IPS-18a (cell line): ENCODE measurements at regions not wholly inside any gene's neighbourhood (a gene's known extent, or its start where the extent isn't known, plus 50 kb on each side); places are given as distances from the start of the nearest gene placed in this dataset.

Experiments
- H3K27ac ChIP-seq: one replicate; pipeline ENCODE4 v1.5.1; 2013; ENCODE audit warnings: low read length
- H3K27me3 ChIP-seq: one replicate; pipeline ENCODE4 v1.6.1; 2013; ENCODE audit warnings: mild to moderate bottlenecking, low read length; ENCODE audit not compliant: control insufficient read depth, insufficient read depth
- H3K36me3 ChIP-seq: one replicate; pipeline ENCODE4 v1.6.1; 2013; ENCODE audit warnings: low read depth, low read length; ENCODE audit not compliant: control insufficient read depth
- H3K4me1 ChIP-seq: one replicate; pipeline ENCODE4 v1.6.1; 2013; ENCODE audit warnings: low read depth, low read length; ENCODE audit not compliant: control insufficient read depth
- H3K4me3 ChIP-seq: one replicate; pipeline ENCODE4 v1.5.1; 2013; ENCODE audit warnings: low read length
- H3K9ac ChIP-seq: one replicate; pipeline ENCODE4 v1.6.1; 2013; ENCODE audit warnings: mild to moderate bottlenecking, low read length, moderate library complexity
- H3K9me3 ChIP-seq: one replicate; pipeline ENCODE4 v1.6.1; 2013; ENCODE audit warnings: low read depth, low read length; ENCODE audit not compliant: control insufficient read depth

DNA sequence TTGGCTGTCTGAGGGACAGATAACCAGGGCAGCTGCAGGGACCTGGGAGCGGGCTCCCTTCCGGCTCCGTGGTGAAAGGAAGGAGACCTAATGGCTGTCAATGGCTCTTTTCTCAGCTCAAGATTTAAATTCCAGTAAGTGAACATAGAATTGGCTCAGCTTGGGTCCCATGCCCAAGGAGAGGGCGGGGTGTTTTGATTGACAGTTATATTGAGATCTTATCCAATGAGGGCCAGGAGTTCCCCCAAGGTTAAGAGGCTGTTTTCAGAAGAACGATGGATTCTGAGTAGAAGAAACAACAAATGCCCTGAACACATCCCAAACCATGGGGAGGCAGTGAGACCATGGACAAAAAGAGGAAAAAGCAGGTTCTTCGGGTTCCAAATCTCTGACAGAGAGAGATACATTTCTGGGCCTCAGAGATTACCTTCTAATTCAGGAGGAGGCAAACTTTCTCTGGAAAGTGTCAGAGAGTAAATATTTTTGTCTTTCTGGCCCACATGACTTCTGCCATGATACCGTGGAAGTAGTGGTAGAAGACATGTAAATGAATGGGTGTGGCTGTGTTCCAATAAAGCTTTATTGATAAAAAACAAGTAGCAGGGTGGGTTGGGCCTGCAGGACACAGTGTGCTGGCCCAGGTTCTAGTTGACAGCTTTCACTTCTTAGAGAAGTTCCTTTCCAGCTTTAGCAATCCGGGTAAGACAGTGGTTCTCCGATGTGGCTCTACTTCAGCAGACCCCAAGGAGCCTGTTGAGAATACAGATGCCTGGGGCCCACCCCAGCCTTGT is 219.6 kb downstream of the RPS24 start:
- Histone ChIP-seq H3K9ac (no peak overlapping the region), H3K4me1 (no peaks in the 10 kb centered on the region), H3K9me3 (no peaks in the 10 kb centered on the region), H3K4me3 (no peak overlapping the region), H3K36me3 (no peaks in the 10 kb centered on the region), H3K27ac (no peak overlapping the region), H3K27me3 (no peaks in the 10 kb centered on the region)

DNA sequence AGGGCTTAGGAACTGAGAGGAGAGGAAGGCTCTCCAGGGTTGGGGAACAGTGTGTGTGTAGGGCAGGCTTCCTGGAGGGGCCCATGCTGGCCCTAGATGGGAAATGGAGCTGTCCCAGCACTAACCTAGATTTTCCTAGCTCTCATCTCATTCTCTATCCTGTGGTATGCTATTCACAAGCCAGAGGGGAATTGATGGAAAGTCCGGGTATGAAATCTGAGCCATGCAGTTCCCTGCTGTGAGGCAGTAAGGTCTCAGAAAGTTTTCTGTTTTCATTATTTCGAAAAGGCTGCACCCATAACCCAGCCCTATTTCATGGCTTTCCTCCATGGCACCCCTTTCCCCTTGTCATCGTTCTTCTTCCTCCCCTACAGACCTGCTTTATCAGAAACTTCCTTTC is 220.3 kb downstream of the RPS24 start:
- Histone ChIP-seq H3K27me3 (no peaks in the 10 kb centered on the region), H3K4me1 (no peaks in the 10 kb centered on the region), H3K9ac (no peak overlapping the region), H3K9me3 (no peaks in the 10 kb centered on the region), H3K27ac (no peak overlapping the region), H3K4me3 (no peak overlapping the region), H3K36me3 (no peaks in the 10 kb centered on the region)

DNA sequence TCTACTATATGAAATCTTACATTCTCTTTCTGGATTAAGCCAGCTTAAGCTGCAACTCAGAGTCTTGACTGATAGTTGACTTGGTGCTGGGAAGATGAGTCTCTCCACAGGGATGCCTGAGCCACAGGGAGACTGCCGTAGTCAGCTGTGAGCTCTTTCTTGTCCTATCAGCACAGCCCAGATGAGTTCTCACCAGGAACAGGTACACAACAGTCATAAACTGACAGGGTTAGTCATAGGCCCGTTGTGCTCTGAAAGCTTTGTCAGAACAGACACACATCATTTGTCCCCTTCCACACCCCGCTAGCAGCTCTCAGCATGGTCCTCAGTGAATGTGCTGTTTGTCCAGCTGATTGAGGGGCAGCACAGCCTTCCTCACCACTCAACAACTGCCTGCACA is 221.6 kb downstream of the RPS24 start:
- Histone ChIP-seq H3K36me3 (no peaks in the 10 kb centered on the region), H3K9me3 (no peaks in the 10 kb centered on the region), H3K27me3 (no peaks in the 10 kb centered on the region), H3K9ac (no peak overlapping the region), H3K4me1 (no peaks in the 10 kb centered on the region), H3K27ac (no peak overlapping the region), H3K4me3 (no peak overlapping the region)

DNA sequence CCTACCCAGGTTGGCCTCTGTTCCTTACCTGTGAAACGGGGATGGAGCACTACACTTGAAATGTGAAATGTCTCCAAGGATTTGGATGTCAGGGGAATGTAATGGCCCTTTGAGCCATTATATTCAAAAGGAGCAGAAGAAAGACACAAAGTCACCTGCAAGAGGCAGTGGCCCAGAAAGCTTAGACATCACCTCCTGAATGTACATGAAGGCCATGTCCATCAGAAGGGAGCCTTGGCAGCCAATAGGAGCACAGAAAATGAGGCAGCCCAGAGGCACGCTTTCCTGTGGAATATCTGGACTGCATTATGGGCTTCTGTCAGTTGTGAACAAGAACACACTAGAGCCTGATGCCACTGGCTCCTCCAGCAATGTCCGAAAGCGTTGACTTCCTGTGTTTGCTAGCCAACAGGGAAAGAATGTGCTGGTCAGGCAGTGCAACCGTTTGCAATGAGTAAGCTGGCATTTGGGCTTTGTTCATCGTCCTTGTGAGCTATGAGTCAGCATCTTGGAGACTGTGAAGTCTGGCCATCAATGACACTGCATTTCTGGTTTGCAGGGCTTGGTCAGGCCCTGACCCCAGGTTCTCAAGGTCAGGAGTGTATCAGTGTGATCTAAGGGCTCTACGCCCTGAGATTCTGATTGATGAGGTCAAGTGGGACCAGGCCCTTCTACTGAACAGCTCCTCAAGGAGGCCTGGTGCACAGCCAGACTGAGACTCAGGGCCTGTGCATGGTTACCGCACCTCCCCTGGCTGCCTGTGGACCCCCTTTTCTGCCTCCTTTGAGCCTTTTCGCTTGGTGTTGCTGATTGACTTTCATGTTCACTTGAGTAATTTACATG is 222.4 kb downstream of the RPS24 start:
- no peak overlapping the region for H3K9ac ChIP-seq
- H3K27ac ChIP-seq = no peak overlapping the region
- H3K27me3 ChIP-seq = no peaks in the 10 kb centered on the region
- H3K4me3 ChIP-seq = no peak overlapping the region
- no peaks in the 10 kb centered on the region for H3K36me3 ChIP-seq
- no peaks in the 10 kb centered on the region for H3K9me3 ChIP-seq
- no peaks in the 10 kb centered on the region for H3K4me1 ChIP-seq

DNA sequence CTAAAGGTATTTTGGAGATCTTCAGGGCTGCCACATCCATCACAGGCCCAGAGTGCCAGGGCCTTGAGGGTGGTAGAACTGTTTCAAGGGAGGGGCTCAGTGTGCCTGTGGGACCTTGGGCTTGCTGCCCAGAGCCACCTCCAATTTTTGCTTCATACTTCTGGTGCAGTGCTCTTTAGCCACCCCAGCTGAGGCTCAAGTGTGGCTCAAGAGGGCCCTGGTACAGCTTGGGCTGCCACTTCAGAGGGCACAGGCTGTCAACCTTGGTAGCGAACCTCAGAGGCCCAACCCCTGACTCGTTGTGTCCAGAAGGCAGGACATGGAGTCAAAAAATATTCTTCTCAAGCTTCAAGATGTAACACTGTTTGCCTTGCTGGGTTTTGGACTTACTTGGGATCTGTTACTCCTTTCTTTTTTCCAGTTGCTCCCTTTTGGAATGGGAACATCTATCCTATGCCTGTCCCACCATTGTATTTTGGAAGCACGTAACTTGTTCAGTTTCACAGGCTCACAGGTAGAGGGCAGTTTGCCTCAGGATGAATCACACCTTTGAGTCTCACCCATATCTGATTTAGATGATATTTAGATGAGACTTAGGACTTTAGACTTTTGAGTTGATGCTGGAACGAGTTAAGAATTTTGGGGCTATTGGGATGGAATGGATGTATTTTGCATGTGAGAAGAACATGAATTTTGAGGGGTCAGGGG is 224.8 kb downstream of the RPS24 start:
- Histone ChIP-seq H3K9ac (no peak overlapping the region), H3K4me3 (no peak overlapping the region), H3K36me3 (no peaks in the 10 kb centered on the region), H3K27ac (no peak overlapping the region), H3K4me1 (no peaks in the 10 kb centered on the region), H3K9me3 (no peaks in the 10 kb centered on the region), H3K27me3 (no peaks in the 10 kb centered on the region)

DNA sequence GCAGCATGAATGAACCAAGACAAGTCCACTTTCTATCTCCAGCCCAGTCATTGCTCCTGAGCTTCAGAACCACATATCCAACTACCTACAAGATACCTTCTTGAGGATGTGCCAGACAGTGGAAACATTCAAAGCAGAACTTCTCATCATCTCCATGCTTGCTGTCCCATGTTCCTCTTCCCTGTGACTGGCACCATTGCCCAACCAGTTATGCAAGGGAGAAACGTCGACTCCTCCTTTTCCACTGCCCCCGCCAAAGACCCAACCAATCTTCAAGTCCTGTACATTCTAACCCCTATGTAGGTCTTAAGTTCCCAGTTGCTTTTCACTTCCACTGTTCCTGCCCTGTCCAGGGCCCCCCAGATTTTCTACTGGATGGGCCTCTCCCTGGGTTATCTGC is 225.7 kb downstream of the RPS24 start:
- Histone ChIP-seq H3K4me3 (no peak overlapping the region), H3K27me3 (no peaks in the 10 kb centered on the region), H3K9ac (no peak overlapping the region), H3K4me1 (no peaks in the 10 kb centered on the region), H3K27ac (no peak overlapping the region), H3K36me3 (no peaks in the 10 kb centered on the region), H3K9me3 (no peaks in the 10 kb centered on the region)

DNA sequence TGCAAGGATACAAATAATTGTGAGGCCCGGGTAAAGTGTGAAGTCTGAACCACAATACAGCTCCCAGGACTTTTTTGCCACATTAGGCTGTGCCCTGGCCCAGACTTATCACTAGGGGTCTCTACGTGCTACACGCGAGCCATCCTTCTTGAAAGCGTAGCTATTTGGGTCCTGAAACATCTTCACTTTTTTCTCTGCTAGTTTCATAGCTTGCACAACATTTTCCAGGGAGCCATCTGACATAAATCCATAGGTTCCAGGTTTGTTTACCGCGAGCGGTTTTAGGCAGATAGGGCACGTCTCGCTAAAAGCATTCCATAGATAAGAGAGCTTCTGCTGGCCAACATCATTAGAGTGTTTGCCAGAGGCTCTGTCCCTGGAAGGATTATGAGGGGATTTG is 226.5 kb downstream of the RPS24 start:
- Histone ChIP-seq H3K27ac (no peak overlapping the region), H3K4me3 (no peak overlapping the region), H3K9ac (no peak overlapping the region), H3K4me1 (no peaks in the 10 kb centered on the region), H3K36me3 (no peaks in the 10 kb centered on the region), H3K27me3 (no peaks in the 10 kb centered on the region), H3K9me3 (no peaks in the 10 kb centered on the region)

DNA sequence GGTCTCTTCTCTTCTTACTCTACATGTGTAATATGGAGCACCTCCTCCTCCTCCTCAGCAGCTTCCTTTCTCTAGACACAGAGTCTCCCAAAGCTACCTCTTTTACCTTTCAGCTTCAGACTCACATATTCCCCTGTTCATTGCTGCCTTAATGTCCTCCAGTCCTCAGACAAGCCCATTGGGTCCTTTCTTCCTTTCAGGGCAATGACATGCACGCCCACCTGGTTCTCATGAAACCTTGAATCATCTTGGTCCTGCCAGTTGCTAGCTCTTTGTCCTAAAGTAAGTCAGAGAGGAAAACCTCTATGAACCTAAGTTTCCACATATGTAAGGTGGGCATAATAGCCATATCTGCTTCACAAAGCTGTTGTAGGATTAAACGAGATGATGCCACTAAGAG is 227.0 kb downstream of the RPS24 start:
- Histone ChIP-seq H3K4me3 (no peak overlapping the region), H3K9ac (no peak overlapping the region), H3K27me3 (no peaks in the 10 kb centered on the region), H3K9me3 (no peaks in the 10 kb centered on the region), H3K36me3 (no peaks in the 10 kb centered on the region), H3K27ac (no peak overlapping the region), H3K4me1 (no peaks in the 10 kb centered on the region)

DNA sequence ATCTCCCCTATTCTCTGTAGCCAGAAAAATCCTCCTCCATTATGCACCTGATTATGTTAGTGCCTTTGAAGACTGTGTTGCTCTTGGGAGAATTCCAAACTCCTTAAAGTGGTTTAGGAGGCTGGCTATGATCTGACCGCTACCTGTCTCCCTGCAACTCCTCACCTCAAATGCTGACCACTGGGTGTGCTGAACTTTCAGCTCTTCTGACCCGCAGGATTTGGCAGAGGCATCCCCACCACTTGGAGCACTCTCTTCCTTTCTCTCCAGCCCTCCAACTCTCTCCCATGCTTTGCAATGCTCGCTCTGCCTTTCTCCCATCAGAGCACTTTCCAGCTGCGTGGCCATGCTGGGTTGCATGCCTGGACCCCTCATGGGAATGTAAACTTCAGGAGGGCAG is 227.6 kb downstream of the RPS24 start:
- H3K9me3 ChIP-seq = no peaks in the 10 kb centered on the region
- H3K4me3 ChIP-seq = no peak overlapping the region
- H3K36me3 ChIP-seq = no peaks in the 10 kb centered on the region
- H3K9ac ChIP-seq = no peak overlapping the region
- no peaks in the 10 kb centered on the region for H3K4me1 ChIP-seq
- no peak overlapping the region for H3K27ac ChIP-seq
- H3K27me3 ChIP-seq = no peaks in the 10 kb centered on the region

DNA sequence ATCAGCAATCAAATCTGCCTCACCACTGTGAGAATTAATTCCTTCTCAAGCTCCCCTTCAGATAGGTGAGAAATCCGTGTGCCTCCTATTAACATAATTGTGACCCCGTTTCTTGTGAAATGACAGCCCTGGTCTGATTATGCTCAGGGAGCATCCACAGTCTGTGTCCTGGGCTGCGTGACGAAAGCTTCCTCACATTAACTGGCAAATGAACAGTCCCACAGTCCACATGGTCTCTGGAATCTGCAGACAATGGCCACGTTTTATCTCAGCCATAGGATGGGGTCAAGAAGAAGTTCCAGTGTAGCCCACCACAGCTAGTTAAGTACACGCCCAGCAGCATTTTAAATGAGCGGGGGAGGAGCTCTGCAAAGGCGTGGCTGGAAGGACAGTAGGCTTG is 229.2 kb downstream of the RPS24 start:
- Histone ChIP-seq H3K4me1 (no peaks in the 10 kb centered on the region), H3K9ac (no peak overlapping the region), H3K27me3 (no peaks in the 10 kb centered on the region), H3K36me3 (no peaks in the 10 kb centered on the region), H3K4me3 (no peak overlapping the region), H3K27ac (no peak overlapping the region), H3K9me3 (no peaks in the 10 kb centered on the region)

DNA sequence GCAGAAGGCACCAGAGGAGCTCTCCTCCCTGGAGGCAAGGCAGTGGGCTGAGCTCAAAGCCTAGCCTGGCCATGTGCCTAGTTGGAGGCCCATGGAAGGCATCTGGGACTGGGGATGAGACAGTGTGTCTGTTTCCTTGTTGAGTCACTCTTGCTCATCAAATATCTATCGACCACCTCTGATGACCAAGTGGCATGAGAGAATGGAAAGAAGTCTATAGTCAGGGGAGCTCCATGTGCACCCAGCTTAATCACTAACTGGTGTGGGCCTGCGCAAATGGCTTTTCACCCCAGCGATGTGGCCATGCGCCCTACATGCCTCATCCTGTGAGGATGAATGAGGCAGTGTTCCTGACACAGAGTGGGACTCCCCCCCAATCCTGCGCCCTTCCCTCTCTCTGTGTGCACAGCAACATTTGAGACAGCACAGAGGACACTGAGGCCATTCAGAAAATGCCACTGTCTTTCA is 229.9 kb downstream of the RPS24 start:
- Histone ChIP-seq H3K9me3 (no peaks in the 10 kb centered on the region), H3K9ac (no peak overlapping the region), H3K27ac (no peak overlapping the region), H3K4me1 (no peaks in the 10 kb centered on the region), H3K36me3 (no peaks in the 10 kb centered on the region), H3K4me3 (no peak overlapping the region), H3K27me3 (no peaks in the 10 kb centered on the region)
